Inflammatory macrophage treated with lipopolysaccharide for 4 hours (primary cell): ENCODE measurements at regions not wholly inside any gene's neighbourhood (a gene's known extent, or its start where the extent isn't known, plus 50 kb on each side); places are given as distances from the start of the nearest gene placed in this dataset.

Experiments
- DNase-seq: peaks from one replicate; pipeline ENCODE4 v3.0.0-alpha.2; 2020

GRCh38 chr13:106118050-106118449 is 417.4 kb downstream of the EFNB2 start:
- DNase-seq, result no peak

- DNase-seq, result no peak
Observed at GRCh38 chr13:106117640-106118039, 417.8 kb downstream of the EFNB2 start.

GRCh38 chr13:106117035-106117434 is 418.4 kb downstream of the EFNB2 start:
- DNase-seq, result no peak

DNA sequence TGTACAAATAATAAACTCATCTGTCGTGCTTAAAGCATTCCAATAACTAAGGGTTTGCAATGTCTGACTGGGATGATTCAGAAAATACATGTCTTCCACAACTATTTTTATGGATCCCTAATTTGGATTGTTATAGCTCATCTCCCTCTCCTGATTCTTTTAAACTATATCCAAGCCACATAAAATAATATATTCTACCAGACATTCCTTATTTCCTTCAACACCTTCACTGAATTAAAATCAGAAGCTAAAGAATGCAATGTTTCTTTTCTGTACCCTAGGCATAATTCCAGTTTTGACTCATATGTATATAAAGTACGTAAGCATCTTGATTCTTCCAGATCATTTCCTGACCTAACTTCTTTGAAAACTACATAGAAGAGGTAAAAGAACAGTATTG is 420.4 kb downstream of the EFNB2 start:
- no peak for DNase-seq

GRCh38 chr13:106113796-106114195 is 421.7 kb downstream of the EFNB2 start:
- DNase-seq, result no peak

DNA sequence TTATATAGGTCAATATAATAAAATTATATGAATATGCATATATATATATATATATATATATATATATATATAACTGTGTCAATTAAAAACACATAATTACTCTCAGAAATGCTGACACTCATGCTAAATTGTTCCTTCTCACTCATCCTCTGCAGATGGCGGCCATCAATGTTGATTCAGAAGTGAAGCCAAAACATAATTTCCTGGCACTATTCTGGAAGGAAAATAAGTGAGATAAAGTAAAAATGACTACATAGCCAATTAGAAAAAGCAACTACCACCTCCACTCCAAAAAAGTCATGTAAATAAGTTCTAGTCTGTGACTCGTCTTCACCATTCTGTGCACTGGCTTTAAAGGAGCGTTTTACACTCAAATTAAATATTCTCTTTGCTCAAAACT is 423.3 kb downstream of the EFNB2 start:
- DNase-seq, result no peak

GRCh38 chr13:106110241-106110855 is 425.1 kb downstream of the EFNB2 start:
- DNase-seq, result no peak

GRCh38 chr13:106109391-106109791 is 426.1 kb downstream of the EFNB2 start:
- DNase-seq, result no peak

DNA sequence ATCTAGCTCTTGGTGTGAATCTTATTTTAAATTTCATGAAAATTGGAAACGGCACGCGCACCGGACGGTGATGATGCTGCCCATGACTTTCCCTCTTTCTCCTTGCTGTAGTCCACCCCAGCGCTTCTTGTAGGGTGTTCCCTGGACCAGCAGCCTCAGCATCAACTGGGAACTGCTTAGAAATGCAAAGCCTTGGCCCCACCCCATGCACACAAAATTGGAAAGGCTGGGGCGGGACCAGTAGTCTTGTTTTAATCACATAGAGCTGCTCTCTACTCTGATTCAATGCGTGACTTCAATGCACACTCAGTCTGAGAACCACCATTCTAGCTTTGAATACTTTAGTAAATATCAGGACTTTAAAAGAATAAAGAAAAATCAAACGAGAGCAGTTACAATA is 427.1 kb downstream of the EFNB2 start:
- DNase-seq, result no peak

DNA sequence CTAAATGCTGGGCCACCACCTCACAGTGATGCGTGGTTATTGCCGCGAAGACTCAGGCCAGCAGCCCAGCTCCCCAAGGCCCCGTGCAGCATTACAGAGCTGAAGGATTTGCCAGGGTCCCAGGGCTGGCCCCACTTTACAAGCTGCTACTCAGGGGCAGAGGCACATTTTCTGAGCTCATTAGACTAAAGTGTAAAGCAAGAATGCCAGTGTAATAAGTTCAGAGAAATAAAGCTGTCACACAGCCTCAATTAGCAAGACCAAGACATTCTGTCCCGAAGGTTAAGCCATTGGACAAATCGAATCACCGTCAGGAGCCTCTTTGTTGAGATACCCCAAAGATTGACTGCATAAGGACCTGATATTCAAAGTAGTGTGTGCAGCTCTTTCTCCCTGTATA is 428.4 kb downstream of the EFNB2 start:
- DNase-seq, result no peak

GRCh38 chr13:106105153-106105552 is 430.3 kb downstream of the EFNB2 start:
- DNase-seq, result no peak

DNA sequence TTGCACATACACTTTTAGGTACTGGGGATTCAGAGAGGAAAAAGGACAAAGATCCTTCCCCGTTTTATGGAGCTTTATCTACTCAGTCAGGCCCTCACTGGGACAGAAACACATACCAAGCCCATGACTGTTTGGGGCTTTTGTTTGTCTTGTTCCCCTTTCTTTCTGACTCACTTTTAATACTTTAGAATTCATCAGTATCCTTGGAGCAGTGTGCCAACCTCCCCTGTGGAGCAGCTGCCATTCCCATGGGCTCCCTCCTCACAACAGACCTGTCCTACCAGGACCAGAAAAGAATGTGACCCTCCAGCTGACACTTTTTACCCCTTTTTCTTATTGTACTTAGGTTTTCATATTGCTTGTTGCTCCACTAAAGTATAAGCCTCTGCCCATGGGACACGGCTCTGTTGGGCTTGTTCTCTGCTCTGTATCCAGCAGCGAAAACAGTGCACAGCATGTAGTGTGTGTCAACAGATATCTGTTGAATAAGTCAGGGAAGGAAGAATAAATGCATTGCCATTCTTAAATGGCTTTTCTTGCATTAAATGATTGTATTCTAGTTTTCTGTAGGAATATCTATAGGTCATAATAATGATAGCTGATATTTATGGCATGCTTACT is 431.1 kb downstream of the EFNB2 start:
- no peak for DNase-seq

DNA sequence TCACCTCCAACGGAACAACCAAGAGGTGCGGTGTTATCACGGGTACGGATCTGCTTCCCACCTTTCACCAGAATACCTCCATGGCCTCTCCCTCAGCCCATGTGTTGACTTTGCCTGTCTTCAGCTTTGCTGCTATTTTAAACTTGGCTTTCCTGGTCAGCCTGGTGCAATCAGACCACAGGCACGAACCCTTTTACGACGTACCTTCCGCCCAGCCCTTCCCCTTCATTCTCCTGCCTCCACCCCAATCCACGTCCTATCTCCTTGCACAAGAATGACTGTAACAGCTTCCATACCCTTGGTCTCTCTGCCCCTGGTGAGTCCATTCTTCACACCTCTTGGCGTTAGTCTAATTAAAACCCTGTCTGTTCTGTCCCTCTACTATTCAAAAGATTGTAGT is 431.7 kb downstream of the EFNB2 start:
- DNase-seq, result no peak

GRCh38 chr13:106102786-106103185 is 432.7 kb downstream of the EFNB2 start:
- DNase-seq, result no peak

- no peak for DNase-seq
Observed at GRCh38 chr13:106101201-106101600, 434.3 kb downstream of the EFNB2 start.

DNA sequence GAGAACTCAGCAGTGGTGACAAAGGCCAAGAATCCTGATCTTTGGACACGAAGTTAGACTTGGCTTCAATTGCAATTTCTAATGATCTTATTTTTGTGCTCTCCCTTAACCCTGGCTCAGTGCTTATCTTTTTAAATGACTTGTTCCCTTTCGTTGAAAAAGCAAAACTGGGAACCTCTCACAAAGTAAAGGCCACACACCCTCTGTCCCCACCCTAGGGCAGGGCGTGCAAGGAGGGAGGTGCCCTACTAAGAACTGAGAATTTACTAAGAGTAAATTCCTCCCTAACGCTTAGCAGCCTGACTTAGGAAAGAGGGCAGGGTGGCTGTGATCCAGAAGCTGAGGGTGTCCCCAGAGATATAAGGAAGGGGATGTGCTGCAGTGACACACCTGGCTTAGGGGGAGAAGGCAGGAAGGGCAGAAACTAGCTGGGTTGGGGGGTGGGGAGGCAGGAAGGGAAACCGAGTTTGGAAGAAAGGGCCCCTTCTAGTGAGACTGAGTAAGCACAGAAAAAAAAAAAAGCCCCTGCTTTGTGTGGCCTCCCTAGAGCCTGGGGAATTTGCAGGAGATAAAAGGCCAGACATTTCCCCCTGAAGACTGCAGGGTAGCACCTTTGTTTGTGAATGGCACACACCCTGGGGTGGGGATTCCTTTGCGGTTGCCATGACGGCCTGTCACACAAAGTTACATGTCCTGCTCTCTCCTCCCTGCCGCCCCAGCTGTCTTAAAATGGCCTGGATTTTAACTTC is 435.1 kb downstream of the EFNB2 start:
- no peak for DNase-seq

- DNase-seq, result no peak
Observed at GRCh38 chr13:106099765-106100164, 435.7 kb downstream of the EFNB2 start.

DNA sequence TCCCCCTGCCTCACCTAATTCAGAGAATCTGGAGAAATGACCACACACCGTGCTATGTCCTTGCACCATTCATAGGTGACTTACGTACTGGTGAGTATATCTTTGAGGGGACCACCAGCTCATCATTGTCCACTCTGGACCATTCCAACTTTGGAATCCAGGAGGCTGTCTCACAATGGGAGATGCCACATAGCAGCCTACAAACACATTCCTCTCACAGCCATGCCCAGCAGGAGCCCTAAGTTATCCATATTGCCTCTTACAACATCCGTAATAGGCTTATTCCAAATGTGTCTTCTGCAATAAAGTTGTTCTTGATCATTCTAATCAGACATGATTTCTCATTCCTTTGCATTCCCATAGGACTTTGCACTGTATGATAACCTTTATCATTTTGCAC is 436.7 kb downstream of the EFNB2 start:
- no peak for DNase-seq

GRCh38 chr13:106096661-106097092 is 438.8 kb downstream of the EFNB2 start:
- no peak for DNase-seq

GRCh38 chr13:106095919-106096318 is 439.5 kb downstream of the EFNB2 start:
- no peak for DNase-seq

GRCh38 chr13:106095406-106095805 is 440.1 kb downstream of the EFNB2 start:
- no peak for DNase-seq

- no peak for DNase-seq
Observed at GRCh38 chr13:106090001-106090400, 445.5 kb downstream of the EFNB2 start.

DNA sequence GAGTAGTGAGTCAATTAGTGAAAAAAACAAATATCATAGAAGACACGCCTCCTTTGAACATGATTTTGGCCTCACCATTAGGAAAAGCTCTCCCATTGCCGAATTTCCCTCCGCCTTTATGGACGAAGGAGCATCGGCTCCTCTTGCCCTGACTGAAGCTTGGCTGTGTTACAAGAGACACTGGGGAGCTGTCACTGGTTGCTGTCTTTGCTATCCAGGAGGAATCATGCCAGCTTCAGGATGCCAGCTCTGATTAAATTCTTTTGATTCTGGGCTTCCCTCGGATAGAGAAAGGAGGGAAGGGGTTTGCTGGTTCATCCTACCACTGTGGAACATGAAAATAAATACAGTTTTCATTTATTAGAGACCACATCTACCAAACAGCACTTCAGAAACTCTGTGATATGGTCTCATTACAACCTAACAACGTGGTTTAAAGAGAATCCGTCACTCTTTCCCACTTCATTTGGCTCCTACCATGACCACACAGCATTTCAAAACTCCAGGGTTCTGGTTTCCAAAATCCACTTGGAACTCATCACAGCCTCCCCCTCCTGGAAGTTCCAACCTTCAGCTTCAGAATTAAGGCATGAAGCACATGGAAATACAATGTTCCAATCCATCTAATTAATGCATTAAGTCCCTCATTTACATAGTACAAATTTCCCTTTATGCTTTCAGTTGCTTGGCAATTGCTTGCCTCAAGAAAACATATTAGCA is 446.0 kb downstream of the EFNB2 start:
- DNase-seq, result no peak

DNA sequence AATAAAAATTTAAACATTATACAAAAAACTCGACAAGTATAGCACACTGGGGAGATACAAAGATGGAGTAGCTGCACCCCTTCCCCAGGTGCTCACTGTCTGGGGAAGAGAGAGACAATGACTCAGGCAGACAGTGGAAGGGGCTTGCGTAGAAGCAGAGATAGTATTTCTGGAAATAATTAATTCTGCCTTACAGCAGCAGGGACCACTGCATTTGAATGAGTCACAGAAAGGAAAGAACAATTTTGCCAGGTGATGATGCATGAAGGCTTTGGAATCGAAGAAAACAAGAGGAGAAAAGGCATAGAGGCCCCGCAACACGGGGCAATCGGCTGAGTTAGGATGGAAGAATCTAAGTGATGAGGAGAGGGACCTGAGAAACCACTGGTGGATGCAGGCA is 447.4 kb downstream of the EFNB2 start:
- no peak for DNase-seq
